ENCODE measurements at regions not wholly inside any gene's neighbourhood (a gene's known extent, or its start where the extent isn't known, plus 50 kb on each side); places are given as distances from the start of the nearest gene placed in this dataset.

DNA sequence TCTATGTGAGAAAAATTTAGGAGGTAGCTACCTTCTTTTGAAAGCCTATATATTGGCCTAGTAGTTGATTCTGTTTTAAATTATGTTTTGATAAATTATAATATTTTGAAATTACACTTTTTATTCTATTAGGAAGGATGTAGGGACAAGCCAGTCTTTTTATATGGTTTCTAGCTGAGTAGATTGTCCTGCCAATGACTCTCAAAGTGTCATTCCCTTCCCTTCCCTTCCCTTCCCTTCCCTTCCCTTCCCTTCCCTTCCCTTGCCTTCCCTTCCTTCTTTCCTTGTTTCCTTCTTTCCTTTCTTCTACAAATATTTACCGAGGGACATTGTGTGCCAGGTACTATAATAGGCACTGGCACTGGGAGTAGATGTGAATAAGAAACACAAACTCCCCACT is 99.7 kb upstream of the HDAC9 start:
- no peak for TF ChIP-seq POLR2A (IDR thresholded peaks at IDR 0.05; ENCODE audit: low read depth, low read length)
- TF ChIP-seq, protein P1, sequence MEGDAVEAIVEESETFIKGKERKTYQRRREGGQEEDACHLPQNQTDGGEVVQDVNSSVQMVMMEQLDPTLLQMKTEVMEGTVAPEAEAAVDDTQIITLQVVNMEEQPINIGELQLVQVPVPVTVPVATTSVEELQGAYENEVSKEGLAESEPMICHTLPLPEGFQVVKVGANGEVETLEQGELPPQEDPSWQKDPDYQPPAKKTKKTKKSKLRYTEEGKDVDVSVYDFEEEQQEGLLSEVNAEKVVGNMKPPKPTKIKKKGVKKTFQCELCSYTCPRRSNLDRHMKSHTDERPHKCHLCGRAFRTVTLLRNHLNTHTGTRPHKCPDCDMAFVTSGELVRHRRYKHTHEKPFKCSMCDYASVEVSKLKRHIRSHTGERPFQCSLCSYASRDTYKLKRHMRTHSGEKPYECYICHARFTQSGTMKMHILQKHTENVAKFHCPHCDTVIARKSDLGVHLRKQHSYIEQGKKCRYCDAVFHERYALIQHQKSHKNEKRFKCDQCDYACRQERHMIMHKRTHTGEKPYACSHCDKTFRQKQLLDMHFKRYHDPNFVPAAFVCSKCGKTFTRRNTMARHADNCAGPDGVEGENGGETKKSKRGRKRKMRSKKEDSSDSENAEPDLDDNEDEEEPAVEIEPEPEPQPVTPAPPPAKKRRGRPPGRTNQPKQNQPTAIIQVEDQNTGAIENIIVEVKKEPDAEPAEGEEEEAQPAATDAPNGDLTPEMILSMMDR (IDR thresholded peaks at IDR 0.05; ENCODE audit: extremely low read depth in 1 of 2, insufficient read depth in 1 of 2, low read depth in 1 of 2, low read length in 2 of 2), result no peak
- no peak for TF ChIP-seq EZH2 (IDR thresholded peaks at IDR 0.05; ENCODE audit: borderline replicate concordance, low read depth, low read length, severe bottlenecking)

Measured in endothelial cell of umbilical vein (primary cell).